NK-92 treated with Interleukin-12 subunit alpha and Interleukin-12 subunit beta, amount 100 ng/mL, for 24 hours (cell line): ENCODE measurements at regions not wholly inside any gene's neighbourhood (a gene's known extent, or its start where the extent isn't known, plus 50 kb on each side); places are given as distances from the start of the nearest gene placed in this dataset.

Experiments used
- DNase-seq: peaks from one replicate; lab custom pipeline; 2025; lab: John Stamatoyannopoulos, UW

DNA sequence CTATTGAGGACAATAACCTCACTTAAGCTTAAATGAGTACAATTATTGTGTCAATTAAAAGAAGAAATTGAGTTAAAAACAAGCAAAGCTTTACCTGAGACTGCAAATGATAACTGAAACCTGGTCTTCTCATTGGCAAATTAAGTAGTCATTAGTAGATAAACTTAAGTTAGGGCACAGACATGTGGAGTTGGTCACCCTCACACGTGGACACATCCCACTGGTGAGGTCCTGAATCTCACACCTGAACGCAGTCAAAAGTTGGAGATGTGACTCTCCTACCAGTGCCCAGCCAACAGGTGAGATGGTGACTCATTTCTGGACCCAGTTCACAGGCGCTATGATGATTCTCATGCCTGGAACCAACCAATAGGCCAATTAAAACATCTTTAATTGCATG, 311.6 kb downstream of the FOXL1 start:
- no peak for DNase-seq

DNA sequence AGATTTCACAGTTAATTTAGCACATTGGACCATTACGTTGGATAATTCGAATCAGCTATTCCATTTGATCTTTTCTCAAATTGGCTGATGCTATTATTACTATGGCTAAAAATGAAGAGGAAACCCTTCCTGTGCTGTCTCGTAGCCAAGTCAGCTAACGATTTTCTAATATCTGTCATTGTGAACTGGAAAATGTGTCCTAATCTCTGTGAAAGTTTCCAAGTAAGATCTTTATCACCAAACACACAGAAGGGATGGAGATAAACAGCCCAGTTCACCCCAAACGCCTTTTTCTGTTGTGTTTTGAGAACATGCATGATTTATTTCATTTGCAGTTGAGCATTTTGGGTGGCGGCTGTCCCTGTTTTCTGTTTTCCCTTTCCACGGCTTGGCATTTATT, 312.8 kb downstream of the FOXL1 start:
- no peak for DNase-seq

DNA sequence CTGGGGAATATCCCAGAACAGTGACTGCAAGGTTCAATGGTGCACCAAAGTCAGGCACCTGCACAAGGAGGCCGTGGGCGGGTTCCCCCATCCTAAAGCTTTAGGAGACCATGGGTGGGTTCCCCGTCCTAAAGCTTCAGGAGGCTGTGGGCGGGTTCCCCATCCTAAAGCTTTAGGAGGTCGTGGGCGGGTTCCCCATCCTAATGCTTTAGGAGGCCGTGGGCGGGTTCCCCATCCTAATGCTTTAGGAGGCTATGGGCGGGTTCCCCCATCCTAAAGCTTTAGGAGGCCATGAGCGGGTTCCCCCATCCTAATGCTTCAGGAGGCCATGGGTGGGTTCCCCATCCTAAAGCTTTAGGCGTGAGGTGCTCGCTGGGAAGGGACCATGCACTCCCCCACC, 313.3 kb downstream of the FOXL1 start:
- no peak for DNase-seq

DNA sequence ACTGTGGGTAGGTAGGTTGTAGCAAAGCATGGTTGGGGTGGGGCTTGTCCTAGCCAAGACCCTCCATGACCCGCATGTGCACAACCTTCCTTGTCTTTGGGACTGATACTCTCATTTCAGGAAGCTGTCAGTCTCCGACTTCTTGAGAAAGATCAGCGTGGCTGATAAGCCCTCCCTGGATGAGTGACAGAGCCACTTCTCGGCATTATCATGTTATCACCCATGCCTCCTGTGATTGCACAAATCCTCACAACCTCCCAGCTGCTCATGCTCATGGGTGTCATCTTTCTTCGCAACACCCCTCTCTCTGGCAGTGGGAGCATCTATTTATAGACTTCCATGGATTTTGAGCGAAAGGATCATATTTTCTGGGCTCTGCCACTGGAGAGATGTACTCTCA, 314.2 kb downstream of the FOXL1 start:
- DNase-seq, result no peak

DNA sequence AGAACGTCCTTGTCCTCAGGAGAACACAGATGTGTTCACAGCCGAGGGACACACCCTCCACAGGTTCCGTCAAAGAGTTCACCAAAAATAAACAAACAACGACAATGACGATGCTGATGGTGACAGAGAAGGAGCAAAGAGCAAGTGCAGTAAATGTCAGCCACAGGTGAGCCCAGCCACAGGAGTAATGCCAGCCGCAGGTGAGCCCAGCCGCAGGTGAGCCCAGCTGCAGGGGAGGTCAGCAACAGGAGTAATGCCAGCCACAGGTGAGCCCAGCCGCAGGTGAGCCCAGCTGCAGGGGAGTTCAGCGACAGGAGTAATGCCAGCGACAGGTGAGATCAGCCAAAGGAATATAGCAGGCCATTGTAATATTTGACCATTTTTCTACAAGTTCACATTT, 315.2 kb downstream of the FOXL1 start:
- DNase-seq, result no peak

DNA sequence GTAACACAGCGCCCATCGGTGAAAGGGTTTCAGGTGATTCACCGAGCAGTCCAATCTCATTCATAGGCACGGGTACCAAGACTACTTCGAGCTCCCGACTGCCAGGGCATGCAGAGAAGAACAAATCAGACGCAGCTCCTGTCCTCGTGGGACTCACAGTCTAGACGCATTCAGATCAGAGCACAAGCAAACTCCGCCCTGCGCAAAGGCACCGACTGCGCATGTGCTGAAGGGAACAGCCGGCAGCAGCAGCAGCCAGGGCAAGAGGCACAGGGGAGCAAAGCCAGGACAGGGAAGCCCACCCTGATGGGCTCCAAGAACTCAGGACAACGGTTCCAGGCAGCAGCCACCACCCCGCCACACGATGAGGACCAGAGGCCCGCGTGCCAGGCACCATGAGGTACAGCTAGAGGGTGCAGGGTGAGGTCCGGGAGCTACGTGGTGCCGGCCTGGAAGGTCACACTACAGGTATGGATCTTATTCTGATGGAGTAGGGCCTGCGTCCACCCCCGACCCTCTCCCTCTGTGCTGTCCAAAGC, 315.7 kb downstream of the FOXL1 start:
- DNase-seq, result no peak

DNA sequence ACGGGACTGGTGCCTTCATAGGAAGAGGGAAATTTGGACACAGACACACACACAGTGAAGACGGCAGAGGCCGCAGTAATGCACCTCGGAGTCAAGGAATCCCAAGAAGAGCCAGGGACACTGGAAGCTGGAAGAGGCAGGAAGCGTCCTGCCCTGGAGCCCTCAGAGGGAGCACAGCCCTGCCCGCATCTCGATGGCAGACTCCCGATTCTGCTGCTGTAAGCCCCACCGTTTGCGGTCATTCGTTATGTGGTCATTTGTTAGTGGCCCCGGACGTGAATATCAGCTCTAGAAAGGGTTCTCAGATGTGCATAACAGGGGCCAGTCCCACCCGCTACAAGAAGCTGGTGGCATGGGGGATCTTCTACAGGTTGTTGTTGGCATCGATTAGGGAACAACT, 316.6 kb downstream of the FOXL1 start:
- DNase-seq, result no peak

DNA sequence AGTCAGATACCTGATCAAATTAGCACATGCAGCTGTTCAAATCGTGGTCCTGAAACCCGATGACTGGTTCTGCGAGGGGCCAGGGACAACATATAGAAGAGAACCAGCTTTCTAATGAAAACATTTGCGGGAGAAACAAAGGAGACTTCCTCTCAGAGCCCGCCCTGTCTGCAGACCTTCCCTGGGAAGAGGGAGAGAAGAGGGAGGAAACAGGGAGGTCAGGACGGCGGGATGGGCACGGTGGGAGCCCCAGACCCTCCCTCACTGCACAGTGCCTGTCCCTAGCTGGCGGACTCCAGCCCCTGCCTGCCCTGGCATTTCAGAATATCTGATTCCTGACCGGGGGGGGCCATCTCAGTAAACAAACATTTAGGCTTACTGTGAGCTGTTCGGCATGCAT, 317.3 kb downstream of the FOXL1 start:
- DNase-seq, result no peak

DNA sequence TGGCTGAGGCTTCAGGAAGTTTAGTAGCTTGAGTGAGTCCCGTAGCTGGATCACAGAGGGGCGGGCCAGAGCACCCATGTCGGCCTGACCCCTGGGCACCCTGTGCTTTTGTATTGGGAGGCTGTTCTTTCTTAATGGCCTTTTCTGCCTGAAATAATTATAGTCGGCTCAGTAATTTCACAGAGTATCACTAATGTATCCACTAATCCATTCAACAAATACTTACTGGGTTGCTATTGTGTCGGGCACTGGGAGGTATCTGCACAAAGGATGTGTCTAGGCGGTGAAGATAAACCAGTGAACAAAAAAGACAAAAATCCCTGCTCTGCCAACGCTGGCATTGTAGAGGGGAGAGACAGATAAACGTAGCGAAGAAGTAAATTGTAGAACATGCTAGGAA, 318.6 kb downstream of the FOXL1 start:
- DNase-seq, result no peak

DNA sequence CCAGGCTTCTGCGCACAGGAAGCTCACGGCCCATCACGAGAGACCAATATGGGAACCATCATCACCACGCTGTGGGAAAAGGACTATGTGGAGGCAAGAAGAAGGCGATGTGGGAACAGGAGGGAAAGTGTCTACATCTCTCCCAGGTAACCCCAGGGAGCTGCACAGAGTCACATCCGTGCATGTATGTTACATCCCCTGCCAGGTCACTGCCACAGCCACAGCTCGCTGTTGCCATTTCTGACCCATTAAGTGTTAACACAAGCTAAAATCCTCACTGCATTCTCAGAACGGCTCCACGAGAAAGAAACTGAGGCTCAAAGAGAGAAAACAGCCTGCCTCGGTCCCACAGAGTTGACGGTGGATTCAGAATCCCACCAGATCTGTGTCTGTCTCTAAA, 319.1 kb downstream of the FOXL1 start:
- no peak for DNase-seq

DNA sequence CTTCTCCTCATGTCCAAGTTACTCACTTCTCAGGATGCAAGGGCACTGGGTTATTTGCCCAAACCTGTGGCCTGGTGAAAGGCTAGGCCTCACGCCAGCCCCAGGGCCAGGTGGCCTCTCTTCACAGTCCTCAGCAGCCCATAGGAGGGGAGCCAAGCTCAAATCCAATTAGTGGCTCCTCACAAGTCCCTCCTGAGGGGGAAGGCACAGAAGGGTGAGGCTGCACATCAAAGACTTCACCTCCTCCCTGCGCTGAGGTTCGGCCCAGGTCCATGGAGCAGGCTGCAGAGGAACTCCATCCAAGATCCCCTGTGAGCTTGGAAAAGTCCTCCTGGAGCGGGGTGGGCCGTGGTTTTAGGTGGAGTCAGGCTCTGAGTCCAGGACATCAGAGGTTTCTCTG, 320.0 kb downstream of the FOXL1 start:
- DNase-seq, result no peak

DNA sequence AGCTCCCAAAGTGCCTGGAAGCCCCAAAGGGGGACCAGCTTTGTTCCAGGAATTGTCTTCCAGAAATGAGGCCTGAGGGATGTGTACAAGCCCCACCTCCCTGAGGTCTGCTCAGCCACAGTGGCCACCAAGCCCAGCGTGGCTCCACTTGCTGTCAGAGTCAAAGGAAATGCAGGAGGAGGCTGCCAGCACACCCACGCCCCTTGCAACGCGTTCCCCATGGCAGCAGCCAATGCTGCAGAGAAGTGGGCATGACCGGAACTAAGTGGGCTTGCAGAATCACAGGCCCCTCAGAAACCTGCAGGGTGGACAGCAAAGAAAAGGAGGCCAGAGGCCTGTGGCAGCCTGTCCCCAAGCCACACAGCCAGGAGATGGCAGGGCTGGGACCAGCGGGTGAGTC, 320.8 kb downstream of the FOXL1 start:
- no peak for DNase-seq

DNA sequence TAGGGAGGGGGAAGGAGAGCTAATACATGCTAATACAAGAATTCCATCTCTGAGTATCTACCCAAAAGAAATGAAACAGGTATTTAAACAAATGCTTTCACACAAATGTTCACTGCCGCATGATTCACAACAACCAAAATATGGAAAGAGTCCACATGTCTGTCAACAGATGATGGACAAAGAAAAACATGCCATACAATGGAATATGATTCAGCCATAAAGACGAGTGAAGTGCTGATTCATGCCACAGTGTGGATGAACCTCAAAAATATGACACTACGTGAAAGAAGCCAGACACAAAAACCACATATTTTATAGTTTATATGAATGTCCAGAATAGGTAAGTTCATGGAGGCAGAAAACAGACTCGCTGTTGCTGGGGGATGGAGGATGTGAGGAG, 321.4 kb downstream of the FOXL1 start:
- DNase-seq, result no peak

DNA sequence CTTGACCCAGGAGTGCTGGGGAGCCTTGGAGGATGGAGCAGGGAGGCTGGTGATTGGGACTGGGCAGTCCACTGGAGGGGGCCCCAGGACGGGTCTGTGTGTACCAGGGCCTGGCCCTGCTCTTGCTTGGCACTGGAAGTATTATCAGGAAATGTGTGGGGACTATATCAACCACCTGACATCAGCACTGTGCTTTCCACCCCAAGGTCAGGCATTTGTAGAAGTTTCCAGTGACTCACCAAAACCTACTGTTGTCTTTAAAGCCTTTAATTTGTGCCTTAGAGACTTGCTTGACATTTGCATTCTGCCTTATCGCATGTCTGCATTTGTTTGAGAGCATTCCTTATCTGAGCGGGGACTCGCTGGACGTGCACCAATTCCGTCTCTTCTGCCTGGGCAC, 323.1 kb downstream of the FOXL1 start:
- DNase-seq, result no peak

DNA sequence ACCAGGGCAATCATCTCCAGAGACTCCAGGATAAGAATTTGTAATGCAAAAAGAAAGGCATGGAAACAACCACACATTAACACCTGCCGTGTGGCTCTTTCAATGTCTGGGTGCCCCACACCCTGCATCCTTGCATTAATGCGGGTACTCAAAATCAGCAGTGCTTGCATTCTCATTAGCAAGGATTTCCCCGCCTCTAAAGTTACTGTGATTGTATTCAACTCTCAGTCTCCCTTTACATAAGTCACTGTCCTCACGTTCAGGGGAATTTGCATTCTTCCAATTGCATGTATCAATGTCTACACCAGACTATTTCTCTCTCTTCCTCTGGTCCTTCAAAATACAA, 324.3 kb downstream of the FOXL1 start:
- DNase-seq, result no peak

DNA sequence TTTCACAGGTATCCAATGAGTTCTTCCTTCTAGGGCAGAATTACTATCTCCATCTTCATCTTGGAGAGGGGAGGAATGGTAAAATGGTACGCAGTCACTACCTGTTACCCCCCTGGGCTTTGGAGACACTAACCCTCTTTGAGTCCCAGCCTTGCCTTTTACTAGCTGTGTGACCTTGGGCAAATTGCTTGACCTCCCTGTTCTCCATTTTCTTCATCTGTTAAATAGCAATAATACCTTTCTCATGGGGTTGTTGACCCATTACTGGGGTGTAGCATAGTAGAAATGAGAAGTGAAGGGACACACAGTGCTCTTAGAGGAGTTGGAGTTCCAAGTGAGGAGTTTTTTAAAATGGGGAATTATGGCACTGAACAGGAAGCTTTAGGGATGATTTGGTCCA, 324.7 kb downstream of the FOXL1 start:
- no peak for DNase-seq

DNA sequence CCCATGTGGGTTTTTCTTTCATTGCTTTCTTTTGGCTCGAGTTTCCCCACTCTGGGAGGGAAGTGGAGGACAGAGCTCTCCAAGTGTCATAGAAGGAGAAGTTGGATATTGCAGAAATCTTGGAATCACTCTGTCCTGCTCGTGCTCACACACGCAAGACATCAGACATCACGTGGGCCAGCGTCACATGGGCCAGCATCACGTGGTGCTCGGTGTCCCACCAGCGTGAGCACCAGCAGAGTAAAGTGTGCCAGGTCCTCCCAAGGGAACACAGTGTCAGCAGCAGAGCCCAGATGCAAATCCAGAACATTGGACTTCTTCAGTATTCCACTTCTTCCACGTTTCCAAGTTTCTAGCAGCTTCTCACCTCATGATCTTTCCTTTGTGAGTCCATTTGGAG, 327.0 kb downstream of the FOXL1 start:
- no peak for DNase-seq

DNA sequence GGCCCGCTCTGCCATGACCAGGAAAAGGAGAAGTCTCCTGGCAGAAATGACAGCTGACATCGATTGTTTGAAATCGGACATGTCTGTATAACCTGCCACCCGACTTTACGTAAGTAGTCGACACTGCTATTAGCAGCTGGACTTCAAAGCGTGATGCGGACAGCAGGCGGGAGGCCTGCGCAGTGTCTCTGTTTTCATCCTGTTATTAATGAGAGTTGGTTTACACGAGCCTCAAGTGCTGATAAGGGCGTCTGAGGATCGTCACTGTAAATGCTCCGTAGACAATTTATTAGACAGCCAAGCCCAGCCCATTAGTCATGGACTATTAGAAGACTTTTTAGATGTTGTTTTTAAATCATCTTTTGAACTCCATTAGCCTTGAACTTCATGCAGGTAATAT, 328.3 kb downstream of the FOXL1 start:
- DNase-seq, result no peak

DNA sequence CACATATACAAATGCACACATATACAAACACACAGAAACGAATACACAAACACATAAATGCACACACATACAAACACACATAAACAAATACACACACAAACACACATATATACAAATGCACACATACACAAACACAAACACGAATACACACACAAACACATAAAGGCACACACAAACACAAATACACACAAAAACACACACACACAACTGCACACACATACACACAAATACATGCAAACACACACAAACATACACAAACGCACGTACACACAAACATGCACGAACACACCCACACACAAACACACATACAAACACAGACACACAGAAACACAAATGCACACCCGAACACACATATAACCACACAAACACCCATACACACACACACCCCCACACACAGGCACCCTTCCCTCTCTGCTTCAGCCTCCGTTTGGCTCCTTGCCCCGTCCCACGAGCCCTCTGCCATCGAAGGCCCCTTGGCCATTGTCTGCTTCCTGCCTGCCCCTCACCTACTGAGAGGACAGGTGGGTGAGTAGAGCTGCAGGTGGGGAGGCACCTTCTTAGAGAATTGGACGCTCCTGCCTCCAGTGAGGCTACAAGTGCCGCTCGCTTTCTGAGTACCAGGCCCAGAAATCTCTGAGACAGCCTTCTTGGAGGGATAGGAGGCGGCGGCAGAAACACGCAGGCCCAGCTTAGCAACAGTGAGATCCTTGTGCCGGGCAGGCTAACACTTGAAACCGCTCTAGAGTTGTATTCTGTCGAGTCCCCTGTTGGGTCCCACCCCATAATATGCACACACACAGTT, 331.2 kb downstream of the FOXL1 start:
- DNase-seq, result no peak

DNA sequence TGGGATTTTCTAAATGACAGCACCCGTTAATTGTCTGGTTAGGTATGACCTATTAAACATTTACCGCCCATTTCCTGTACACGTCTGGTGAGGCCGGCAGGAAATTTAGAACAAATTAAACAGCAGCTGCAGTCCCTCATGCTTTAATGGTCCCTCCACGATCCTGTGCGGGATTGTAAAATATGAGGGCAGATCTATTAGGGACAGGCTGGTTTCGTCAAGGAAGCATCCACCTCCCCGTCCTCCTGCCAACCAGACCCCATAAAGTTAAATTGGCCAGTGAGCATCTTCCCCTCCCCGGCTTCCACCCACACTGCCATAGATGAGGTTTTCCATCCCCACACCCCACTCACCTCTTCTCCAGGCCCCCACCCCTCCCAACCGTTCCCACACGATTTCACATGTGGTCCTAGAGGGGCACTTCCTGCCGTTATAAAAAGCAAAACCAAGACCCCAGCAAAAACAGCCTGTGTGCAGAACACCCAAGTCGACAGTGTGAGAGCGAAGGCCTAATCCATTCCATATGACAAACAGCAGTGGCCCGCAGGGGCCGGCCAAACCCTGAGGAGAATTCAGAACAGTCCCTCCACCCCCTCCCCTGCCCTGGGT, 331.9 kb downstream of the FOXL1 start:
- no peak for DNase-seq

DNA sequence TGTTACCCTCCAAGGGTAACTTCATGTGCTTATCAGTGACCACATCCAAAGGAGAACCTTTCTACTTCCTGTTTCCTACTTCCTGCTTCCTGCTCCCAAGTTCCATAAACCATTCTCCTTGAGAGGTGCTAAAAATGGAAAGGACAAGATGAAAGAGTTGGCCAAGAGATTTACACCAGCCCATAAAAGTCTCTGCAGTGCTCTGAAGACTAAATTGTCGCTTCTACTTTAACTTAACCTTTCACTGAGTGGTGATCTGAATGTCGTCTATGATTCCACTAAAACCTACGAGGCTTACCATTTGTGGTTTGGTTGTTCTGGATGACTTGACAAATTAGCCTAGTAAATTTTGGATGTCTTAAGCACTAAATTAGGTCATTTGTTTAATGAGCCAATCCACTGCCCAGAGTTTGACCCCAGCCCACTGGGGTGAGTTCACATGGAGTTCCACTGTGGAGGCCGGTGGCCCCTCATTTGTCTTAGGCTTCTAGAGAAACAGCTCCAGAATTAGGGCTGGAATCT, 333.1 kb downstream of the FOXL1 start:
- DNase-seq, result no peak

DNA sequence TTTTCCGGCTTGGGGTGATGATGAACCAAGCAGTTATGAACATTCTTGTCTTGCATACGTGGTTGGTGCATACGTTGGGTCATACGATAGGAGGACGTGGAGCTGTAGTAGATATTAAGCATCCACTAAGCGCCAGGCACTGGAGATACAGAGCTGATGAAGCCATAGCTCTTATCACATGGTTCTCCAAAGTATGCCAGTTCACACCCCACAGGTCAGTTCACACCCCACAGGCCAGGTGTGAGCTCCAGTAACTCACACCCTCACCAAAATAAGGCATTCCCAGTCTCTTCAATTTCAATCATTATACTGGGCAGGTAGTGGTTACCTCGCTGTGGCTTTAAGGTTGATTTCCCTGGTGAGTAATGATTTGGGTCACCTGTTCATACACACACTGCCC, 335.5 kb downstream of the FOXL1 start:
- DNase-seq, result no peak

DNA sequence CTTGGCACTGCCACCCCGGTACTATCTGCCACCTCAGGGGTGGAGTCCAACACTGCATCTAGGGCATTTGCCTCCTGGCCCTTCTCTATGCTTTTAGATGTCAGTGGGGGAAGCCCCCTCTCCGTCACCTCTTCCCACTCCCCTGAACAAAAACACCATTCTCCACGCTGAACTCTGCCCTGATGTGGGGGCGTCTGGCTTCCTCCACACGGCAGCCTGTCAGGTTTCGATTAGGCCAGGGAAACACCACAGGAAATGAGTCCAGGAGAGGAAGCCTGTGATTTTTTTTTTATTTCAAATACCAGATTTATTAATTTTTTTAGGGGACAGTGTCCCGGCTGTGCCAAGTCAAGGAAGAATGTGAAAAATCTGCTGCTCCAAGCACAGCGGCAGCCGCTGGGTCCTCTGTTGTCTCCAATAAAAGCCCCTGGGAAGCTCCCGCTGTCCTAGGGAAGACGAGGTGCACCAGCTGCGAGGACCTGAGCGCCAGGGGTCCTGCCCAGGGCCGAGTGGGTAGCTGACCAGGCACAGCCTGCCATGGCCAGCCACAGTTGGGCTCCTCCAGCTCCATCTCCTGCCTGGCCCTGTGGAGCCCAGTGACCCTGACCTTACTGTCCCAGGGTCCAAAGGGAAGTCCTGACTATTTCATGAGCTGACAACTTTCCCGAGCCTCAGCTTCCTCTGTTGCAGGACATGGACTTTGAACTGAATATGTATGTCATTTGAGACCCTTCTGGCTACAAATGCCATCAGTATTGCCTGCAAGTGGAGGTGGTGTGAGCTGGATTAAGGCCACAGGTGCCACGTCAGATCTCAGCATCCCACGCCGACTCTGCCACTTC, 336.7 kb downstream of the FOXL1 start:
- no peak for DNase-seq
